HepG2 (cell line): ENCODE measurements at regions not wholly inside any gene's neighbourhood (a gene's known extent, or its start where the extent isn't known, plus 50 kb on each side); places are given as distances from the start of the nearest gene placed in this dataset.

Source experiments
- ATAC-seq: fragments of 200-7000 bp; cut with Tn5 transposase; 3 replicates; pipeline ENCODE4 v1.9.1; 2020; ENCODE audit warnings: mild to moderate bottlenecking, moderate library complexity
- BruUV-seq: library from RNA; stranded (reverse); fragments of 400-500 nt; replicated peaks from 2 replicates; lab custom pipeline; 2021; lab: Mats Ljungman, UMichigan
- CTCF ChIA-PET: fragments of 300-600 bp; formaldehyde crosslinking; extraction: SDS; loops from one replicate; lab custom pipeline; 2021; ENCODE audit warnings: low total read pairs, inconsistent platforms, low intra/inter-chr PET ratio; lab: Yijun Ruan, JAX
- POLR2A ChIA-PET: fragments of 350-600 bp; sonication (Branson Sonifier 250); formaldehyde crosslinking; loops from one replicate; lab custom pipeline; 2020; ENCODE audit warnings: antibody characterized with exemption, inconsistent platforms; lab: Yijun Ruan, JAX
- DNase-seq: peaks from one replicate; pipeline ENCODE4 v3.0.0-alpha.2; 2015; ENCODE audit warnings: low spot score
- FAIRE-seq: peaks from 3 replicates; lab custom pipeline; 2011; peaks lifted over from hg19 to GRCh38; lab: Jason Lieb, UNC
- H2AFZ ChIP-seq: one replicate; pipeline ENCODE4 v1.6.1; 2011; ENCODE audit warnings: low read length, inconsistent platforms
- H3K27ac ChIP-seq: fragments of 300-600 bp; 3 replicates; pipeline ENCODE4 v1.8.0; 2011; ENCODE audit warnings: mixed run types, mild to moderate bottlenecking, mixed read lengths, low read length, inconsistent platforms; ENCODE audit not compliant: insufficient read depth; ENCODE audit errors: extremely low read length
- H3K27me3 ChIP-seq, 2 experiments: fragments of 200-600 bp in 1 of 2; 2 replicates in 1 of 2; 3 replicates in 1 of 2; pipeline versions ENCODE4 v1.6.0 to v1.8.0; 2011; ENCODE audit warnings: low read length in 2 of 2, mild to moderate bottlenecking in 2 of 2, moderate library complexity in 2 of 2, inconsistent platforms in 1 of 2; ENCODE audit not compliant: insufficient read depth in 2 of 2, control insufficient read depth in 1 of 2
- H3K36me3 ChIP-seq, 2 experiments: fragments of 200-600 bp in 1 of 2; replicated peaks in 1 of 2; 2 replicates in 1 of 2; 3 replicates in 1 of 2; pipeline versions ENCODE4 v1.5.1 to v1.8.0; 2011; ENCODE audit warnings: low read length in 2 of 2, inconsistent platforms in 1 of 2; ENCODE audit not compliant: insufficient read depth in 2 of 2, control insufficient read depth in 1 of 2
- H3K4me1 ChIP-seq: 2 replicates; pipeline ENCODE4 v1.5.1; 2012; ENCODE audit warnings: low read length, inconsistent platforms; ENCODE audit not compliant: insufficient read depth
- H3K4me2 ChIP-seq: 2 replicates; pipeline ENCODE4 v1.6.0; 2011; ENCODE audit warnings: low read depth, low read length, inconsistent platforms
- H3K4me3 ChIP-seq, 3 experiments: fragments of 200-600 bp in 1 of 3; sonication (generic), shearing (Covaris generic) in 1 of 3; replicated peaks in 1 of 3; 2 replicates each; pipeline ENCODE4 v1.5.1; 2011 to 2016; ENCODE audit warnings: low read length in 3 of 3, inconsistent platforms in 2 of 3, low read depth in 2 of 3, mild to moderate bottlenecking in 2 of 3, control low read depth in 1 of 3, mixed read lengths in 1 of 3; ENCODE audit not compliant: insufficient read depth in 1 of 3
- H3K79me2 ChIP-seq: one replicate; pipeline ENCODE4 v1.6.1; 2011; ENCODE audit warnings: low read length, inconsistent platforms; ENCODE audit not compliant: insufficient read depth
- H3K9ac ChIP-seq: 2 replicates; pipeline ENCODE4 v1.6.0; 2011; ENCODE audit warnings: mild to moderate bottlenecking, low read depth, low read length, inconsistent platforms; ENCODE audit not compliant: insufficient read depth
- H3K9me3 ChIP-seq: 2 replicates; pipeline ENCODE4 v1.5.1; 2012; ENCODE audit warnings: mild to moderate bottlenecking, low read length
- H4K20me1 ChIP-seq: 2 replicates; pipeline ENCODE4 v1.6.0; 2011; ENCODE audit warnings: inconsistent platforms, mild to moderate bottlenecking, low read length, moderate library complexity; ENCODE audit not compliant: insufficient read depth
- ASH2L ChIP-seq: fragments of 300-600, 200-600 bp; sonication (generic); IDR thresholded peaks from 2 replicates; pipeline ENCODE4 v1.7.0; 2017; ENCODE audit warnings: low read depth, mild to moderate bottlenecking, moderate library complexity, mixed read lengths, low read length; ENCODE audit not compliant: insufficient read length
- NFKBIZ ChIP-seq: IDR thresholded peaks from 2 replicates; pipeline ENCODE4 v1.6.1; 2018; ENCODE audit warnings: missing genetic modification reagents, missing compliant biosample characterization
- SSRP1 ChIP-seq: IDR thresholded peaks from 2 replicates; pipeline ENCODE4 v1.6.1; 2016; ENCODE audit warnings: control low read depth
- ZNF460 ChIP-seq: sonication (generic); formaldehyde crosslinking; IDR thresholded peaks from 2 replicates; pipeline ENCODE4 v1.5.1; 2020; ENCODE audit warnings: missing genetic modification reagents, mild to moderate bottlenecking, borderline replicate concordance
- ZNF615 ChIP-seq: sonication (generic); formaldehyde crosslinking; IDR thresholded peaks from 2 replicates; pipeline ENCODE4 v1.5.0; 2020; ENCODE audit warnings: mild to moderate bottlenecking, missing genetic modification reagents, borderline replicate concordance
- WGBS: methylation state at CpG from one replicate; pipeline ENCODE4 v1.1.6; 2017; ENCODE audit warnings: low lambda C conversion rate; 5-methylcytosine and 5-hydroxymethylcytosine counted together
- in situ Hi-C: cut with HindIII; loops from 2 replicates; pipeline ENCODE4 v1.10.0; 2017; ENCODE audit warnings: low pct_unique_long_range_greater_than_20kb; ENCODE audit not compliant: extremely low pct_ligation_motif_present
- intact Hi-C: fragments of 100-400 bp; cut with micrococcal nuclease; formaldehyde crosslinking; loops from one replicate; pipeline ENCODE4 v1.10.0; 2022; ENCODE audit not compliant: unreplicated experiment
- TF ChIP-seq, protein P1 (sequence below): sonication (generic); formaldehyde crosslinking; IDR thresholded peaks from 2 replicates; pipeline ENCODE4 v1.4.0; 2020; ENCODE audit warnings: missing genetic modification reagents
- TF ChIP-seq, protein P2 (sequence below): conservative IDR thresholded peaks from 2 replicates; pipeline ENCODE4 v1.6.1; 2018; ENCODE audit warnings: missing genetic modification reagents

DNA sequence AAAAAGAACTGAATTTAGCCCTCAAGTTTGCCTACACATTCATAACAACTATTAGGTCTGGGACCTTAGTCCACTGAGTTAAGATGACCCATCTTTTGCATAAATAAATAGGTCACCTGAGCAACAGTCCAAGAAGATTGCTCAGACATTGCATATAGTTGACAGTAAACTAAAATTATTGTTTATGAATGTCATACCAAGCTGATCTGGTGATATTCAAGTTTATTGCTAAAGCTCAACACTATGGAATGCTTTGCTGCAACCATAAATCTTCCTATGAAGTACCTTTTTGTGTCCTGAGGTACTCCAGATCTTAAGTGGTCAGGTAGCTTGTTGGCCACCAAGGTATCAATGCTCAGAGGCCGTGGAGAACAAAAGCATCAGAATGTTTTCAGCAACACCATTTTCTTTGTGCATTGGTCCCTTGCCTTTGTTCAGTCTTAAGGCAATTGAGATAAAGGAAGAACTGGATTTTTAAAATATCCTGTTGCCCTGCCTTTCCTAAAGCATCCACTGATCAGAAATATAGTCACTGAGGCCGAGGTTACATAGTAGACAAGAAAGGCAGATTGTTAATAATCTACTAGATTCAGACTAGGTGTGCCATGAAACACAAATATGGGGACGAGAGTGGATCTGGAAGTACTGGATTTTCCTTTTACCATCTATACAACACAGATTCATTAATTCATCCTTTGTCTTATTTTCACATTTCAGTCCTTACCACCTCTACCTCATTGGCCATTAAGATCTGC lies 321.3 kb downstream of the PTEN start:
- no peak overlapping the region for H3K27ac ChIP-seq
- no peaks in the 10 kb centered on the region for H3K36me3 ChIP-seq
- no peak overlapping the region for H2AFZ ChIP-seq
- 2% methylated on average over 3 of the region's 3 CpGs for WGBS
- no peaks in the 10 kb centered on the region for H3K27me3 ChIP-seq
- H3K9ac ChIP-seq = no peak overlapping the region
- ATAC-seq (no peak), DNase-seq (no peak), FAIRE-seq (no peak)
- intact Hi-C loops (no loop called here), in situ Hi-C loops (no loop called here)
- no peaks in the 10 kb centered on the region for H3K4me1 ChIP-seq
- no peak for TF ChIP-seq SSRP1 (CRISPR knock-in tag)
- TF ChIP-seq ASH2L = no peak
- TF ChIP-seq NFKBIZ (CRISPR knock-in tag) = no peak
- TF ChIP-seq ZNF615 (CRISPR knock-in tag) = no peak
- TF ChIP-seq ZNF460 (CRISPR knock-in tag) = no peak
- TF ChIP-seq, protein P1, sequence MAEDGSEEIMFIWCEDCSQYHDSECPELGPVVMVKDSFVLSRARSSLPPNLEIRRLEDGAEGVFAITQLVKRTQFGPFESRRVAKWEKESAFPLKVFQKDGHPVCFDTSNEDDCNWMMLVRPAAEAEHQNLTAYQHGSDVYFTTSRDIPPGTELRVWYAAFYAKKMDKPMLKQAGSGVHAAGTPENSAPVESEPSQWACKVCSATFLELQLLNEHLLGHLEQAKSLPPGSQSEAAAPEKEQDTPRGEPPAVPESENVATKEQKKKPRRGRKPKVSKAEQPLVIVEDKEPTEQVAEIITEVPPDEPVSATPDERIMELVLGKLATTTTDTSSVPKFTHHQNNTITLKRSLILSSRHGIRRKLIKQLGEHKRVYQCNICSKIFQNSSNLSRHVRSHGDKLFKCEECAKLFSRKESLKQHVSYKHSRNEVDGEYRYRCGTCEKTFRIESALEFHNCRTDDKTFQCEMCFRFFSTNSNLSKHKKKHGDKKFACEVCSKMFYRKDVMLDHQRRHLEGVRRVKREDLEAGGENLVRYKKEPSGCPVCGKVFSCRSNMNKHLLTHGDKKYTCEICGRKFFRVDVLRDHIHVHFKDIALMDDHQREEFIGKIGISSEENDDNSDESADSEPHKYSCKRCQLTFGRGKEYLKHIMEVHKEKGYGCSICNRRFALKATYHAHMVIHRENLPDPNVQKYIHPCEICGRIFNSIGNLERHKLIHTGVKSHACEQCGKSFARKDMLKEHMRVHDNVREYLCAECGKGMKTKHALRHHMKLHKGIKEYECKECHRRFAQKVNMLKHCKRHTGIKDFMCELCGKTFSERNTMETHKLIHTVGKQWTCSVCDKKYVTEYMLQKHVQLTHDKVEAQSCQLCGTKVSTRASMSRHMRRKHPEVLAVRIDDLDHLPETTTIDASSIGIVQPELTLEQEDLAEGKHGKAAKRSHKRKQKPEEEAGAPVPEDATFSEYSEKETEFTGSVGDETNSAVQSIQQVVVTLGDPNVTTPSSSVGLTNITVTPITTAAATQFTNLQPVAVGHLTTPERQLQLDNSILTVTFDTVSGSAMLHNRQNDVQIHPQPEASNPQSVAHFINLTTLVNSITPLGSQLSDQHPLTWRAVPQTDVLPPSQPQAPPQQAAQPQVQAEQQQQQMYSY (CRISPR knock-in tag) = no peak
- TF ChIP-seq, protein P2, sequence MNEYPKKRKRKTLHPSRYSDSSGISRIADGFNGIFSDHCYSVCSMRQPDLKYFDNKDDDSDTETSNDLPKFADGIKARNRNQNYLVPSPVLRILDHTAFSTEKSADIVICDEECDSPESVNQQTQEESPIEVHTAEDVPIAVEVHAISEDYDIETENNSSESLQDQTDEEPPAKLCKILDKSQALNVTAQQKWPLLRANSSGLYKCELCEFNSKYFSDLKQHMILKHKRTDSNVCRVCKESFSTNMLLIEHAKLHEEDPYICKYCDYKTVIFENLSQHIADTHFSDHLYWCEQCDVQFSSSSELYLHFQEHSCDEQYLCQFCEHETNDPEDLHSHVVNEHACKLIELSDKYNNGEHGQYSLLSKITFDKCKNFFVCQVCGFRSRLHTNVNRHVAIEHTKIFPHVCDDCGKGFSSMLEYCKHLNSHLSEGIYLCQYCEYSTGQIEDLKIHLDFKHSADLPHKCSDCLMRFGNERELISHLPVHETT = no peak
- ChIA-PET POLR2A (no interaction called here), CTCF (no interaction called here)
- no peaks in the 10 kb centered on the region for H3K9me3 ChIP-seq
- H3K79me2 ChIP-seq = no peaks in the 10 kb centered on the region
- H4K20me1 ChIP-seq = no peaks in the 10 kb centered on the region
- H3K4me3 ChIP-seq = no peak overlapping the region
- no TSS peak for BruUV-seq
- H3K4me2 ChIP-seq = no peak overlapping the region
